ENCODE measurements at regions not wholly inside any gene's neighbourhood (a gene's known extent, or its start where the extent isn't known, plus 50 kb on each side); places are given as distances from the start of the nearest gene placed in this dataset.
"Not testable (repeated sequence)": the region's sequence is repeated elsewhere in the genome, so short reads cannot be mapped to it uniquely, and the experiment has no call there.

- not testable (repeated sequence) for ATAC-seq (ENCODE audit: insufficient read depth, low FRiP score); H3K9ac ChIP-seq (ENCODE audit: insufficient read depth in 1 of 2, low read length in 2 of 2); H3K27ac ChIP-seq (ENCODE audit: low read depth in 1 of 2, low read length in 1 of 2); H3K4me1 ChIP-seq (ENCODE audit: control insufficient read depth in 5 of 5, insufficient read depth in 5 of 5, low read length in 5 of 5); H3K9me3 ChIP-seq (ENCODE audit: control insufficient read depth in 4 of 4, insufficient read depth in 3 of 4, low read length in 3 of 4); H3K27me3 ChIP-seq (ENCODE audit: control insufficient read depth in 3 of 3, insufficient read depth in 3 of 3, low read length in 2 of 3); H3K4me3 ChIP-seq; H3K36me3 ChIP-seq (ENCODE audit: control insufficient read depth in 4 of 4, insufficient read depth in 4 of 4, low read length in 4 of 4)
- peak; percentile 53 to 78 (median 58) for DNase-seq
- WGBS, 2 donors, result 61 to 69% methylated on average over 6 of the region's 10 CpGs
Measured at GRCh38 chr2:111395350-111396128, 274.8 kb downstream of the BCL2L11 start.

- not testable (repeated sequence) for H3K27ac ChIP-seq (ENCODE audit: low read depth in 1 of 2, low read length in 1 of 2); H3K9me3 ChIP-seq (ENCODE audit: control insufficient read depth in 4 of 4, insufficient read depth in 3 of 4, low read length in 3 of 4); DNase-seq; H3K27me3 ChIP-seq (ENCODE audit: control insufficient read depth in 3 of 3, insufficient read depth in 3 of 3, low read length in 2 of 3); ATAC-seq (ENCODE audit: insufficient read depth, low FRiP score); H3K9ac ChIP-seq (ENCODE audit: insufficient read depth in 1 of 2, low read length in 2 of 2); H3K36me3 ChIP-seq (ENCODE audit: control insufficient read depth in 4 of 4, insufficient read depth in 4 of 4, low read length in 4 of 4); H3K4me3 ChIP-seq; H3K4me1 ChIP-seq (ENCODE audit: control insufficient read depth in 5 of 5, insufficient read depth in 5 of 5, low read length in 5 of 5)
- 83 to 89% methylated on average over 3 of the region's 3 CpGs for WGBS, 2 donors
Measured at GRCh38 chr2:111400598-111401253, 280.0 kb downstream of the BCL2L11 start.

DNA sequence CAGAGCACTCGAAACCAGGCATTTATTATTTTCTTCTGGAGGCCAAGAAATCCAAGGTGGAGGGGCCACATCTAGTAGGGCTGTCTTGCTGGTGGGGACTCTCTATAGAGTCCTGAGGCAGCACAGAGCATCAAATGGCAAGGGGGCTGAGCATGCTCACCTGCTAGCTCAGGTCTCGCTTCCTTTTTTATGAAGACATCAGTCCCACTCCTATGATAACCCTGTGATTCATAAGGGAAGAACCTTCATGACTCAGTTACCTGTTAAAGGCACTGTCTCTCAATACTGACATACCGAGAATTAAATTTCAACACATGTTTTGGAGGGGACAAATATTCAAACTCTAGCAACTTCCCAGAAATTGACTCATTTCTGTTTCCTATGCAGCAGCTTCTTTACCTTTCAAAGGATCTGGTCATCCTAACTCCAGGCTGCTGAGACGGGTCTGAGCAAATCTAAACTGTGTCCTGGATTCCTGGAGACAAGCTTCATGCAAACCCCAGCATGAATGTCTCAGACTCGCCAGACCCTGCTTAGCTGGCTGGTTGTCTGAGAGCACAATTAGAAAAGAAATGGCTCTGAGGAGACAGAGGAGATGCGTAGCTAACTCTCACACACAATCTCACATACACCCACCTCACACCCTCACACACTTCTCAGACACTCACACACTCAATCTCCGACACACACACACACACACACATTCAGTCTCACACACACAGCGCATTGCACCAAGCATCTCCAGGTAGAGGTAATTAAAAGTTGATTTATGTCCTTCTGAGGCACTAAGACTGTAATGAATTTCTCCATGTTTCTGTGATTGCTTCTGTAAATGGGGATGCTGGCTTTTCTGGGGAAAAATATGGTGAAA, 280.8 kb downstream of the BCL2L11 start:
- not testable (repeated sequence) for H3K27ac ChIP-seq (ENCODE audit: low read depth in 1 of 2, low read length in 1 of 2); H3K9me3 ChIP-seq (ENCODE audit: control insufficient read depth in 4 of 4, insufficient read depth in 3 of 4, low read length in 3 of 4); DNase-seq; H3K36me3 ChIP-seq (ENCODE audit: control insufficient read depth in 4 of 4, insufficient read depth in 4 of 4, low read length in 4 of 4); H3K27me3 ChIP-seq (ENCODE audit: control insufficient read depth in 3 of 3, insufficient read depth in 3 of 3, low read length in 2 of 3); H3K9ac ChIP-seq (ENCODE audit: insufficient read depth in 1 of 2, low read length in 2 of 2); H3K4me1 ChIP-seq (ENCODE audit: control insufficient read depth in 5 of 5, insufficient read depth in 5 of 5, low read length in 5 of 5); H3K4me3 ChIP-seq; ATAC-seq (ENCODE audit: insufficient read depth, low FRiP score)
- WGBS, 2 donors, result 94 to 98% methylated on average over 3 of the region's 8 CpGs

DNA sequence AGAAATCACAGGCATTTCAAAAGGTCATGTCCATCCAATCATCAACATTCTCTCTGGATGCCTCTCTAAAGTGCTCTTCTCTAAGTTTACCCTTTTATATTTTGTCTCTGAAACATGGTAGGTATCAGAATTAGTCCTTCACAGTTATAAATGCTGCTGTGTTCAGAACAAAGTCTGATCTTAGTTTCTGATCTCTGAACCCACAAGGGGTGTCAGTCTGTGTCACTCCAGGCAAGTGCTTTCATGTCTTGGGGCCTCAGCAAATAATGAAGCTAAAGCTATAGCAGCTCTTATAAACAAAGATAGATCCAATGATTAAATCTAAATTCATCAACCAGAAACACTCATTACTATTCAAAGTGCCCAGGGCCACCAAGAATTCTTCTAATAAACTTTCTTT, 281.7 kb downstream of the BCL2L11 start:
- H3K4me3 ChIP-seq; H3K9me3 ChIP-seq (ENCODE audit: control insufficient read depth in 4 of 4, insufficient read depth in 3 of 4, low read length in 3 of 4); ATAC-seq (ENCODE audit: insufficient read depth, low FRiP score); H3K9ac ChIP-seq (ENCODE audit: insufficient read depth in 1 of 2, low read length in 2 of 2); H3K36me3 ChIP-seq (ENCODE audit: control insufficient read depth in 4 of 4, insufficient read depth in 4 of 4, low read length in 4 of 4); DNase-seq; H3K27me3 ChIP-seq (ENCODE audit: control insufficient read depth in 3 of 3, insufficient read depth in 3 of 3, low read length in 2 of 3); H3K27ac ChIP-seq (ENCODE audit: low read depth in 1 of 2, low read length in 1 of 2); H3K4me1 ChIP-seq (ENCODE audit: control insufficient read depth in 5 of 5, insufficient read depth in 5 of 5, low read length in 5 of 5): not testable (repeated sequence)

GRCh38 chr2:111403287-111403686, 282.6 kb downstream of the BCL2L11 start:
- DNase-seq; H3K9ac ChIP-seq (ENCODE audit: insufficient read depth in 1 of 2, low read length in 2 of 2); H3K9me3 ChIP-seq (ENCODE audit: control insufficient read depth in 4 of 4, insufficient read depth in 3 of 4, low read length in 3 of 4); ATAC-seq (ENCODE audit: insufficient read depth, low FRiP score); H3K4me1 ChIP-seq (ENCODE audit: control insufficient read depth in 5 of 5, insufficient read depth in 5 of 5, low read length in 5 of 5); H3K27me3 ChIP-seq (ENCODE audit: control insufficient read depth in 3 of 3, insufficient read depth in 3 of 3, low read length in 2 of 3); H3K36me3 ChIP-seq (ENCODE audit: control insufficient read depth in 4 of 4, insufficient read depth in 4 of 4, low read length in 4 of 4); H3K27ac ChIP-seq (ENCODE audit: low read depth in 1 of 2, low read length in 1 of 2); H3K4me3 ChIP-seq: not testable (repeated sequence)
- WGBS, 2 donors, result 76 to 92% methylated on average over 2 of the region's 2 CpGs

DNA sequence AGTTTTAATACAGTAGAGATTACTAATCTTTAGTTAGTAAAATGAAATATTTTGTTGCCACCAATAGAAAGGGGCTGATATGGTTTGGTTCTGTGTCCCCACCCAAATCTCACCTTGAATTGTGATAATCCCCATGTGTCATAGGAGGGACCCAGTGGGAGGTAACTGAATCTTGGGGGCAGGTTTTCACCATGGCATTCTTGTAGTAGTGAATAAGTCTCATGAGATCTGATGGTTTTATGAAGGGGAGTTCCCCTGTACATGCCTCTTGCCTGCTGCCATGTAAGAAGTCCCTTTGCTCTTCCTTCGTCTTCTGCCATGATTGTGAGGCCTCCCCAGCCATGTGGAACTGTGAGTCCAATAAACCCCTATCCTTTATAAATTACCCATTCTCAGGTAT, 285.9 kb downstream of the BCL2L11 start:
- not testable (repeated sequence) for H3K27ac ChIP-seq (ENCODE audit: low read depth in 1 of 2, low read length in 1 of 2); H3K27me3 ChIP-seq (ENCODE audit: control insufficient read depth in 3 of 3, insufficient read depth in 3 of 3, low read length in 2 of 3); DNase-seq; ATAC-seq (ENCODE audit: insufficient read depth, low FRiP score); H3K9me3 ChIP-seq (ENCODE audit: control insufficient read depth in 4 of 4, insufficient read depth in 3 of 4, low read length in 3 of 4); H3K9ac ChIP-seq (ENCODE audit: insufficient read depth in 1 of 2, low read length in 2 of 2); H3K36me3 ChIP-seq (ENCODE audit: control insufficient read depth in 4 of 4, insufficient read depth in 4 of 4, low read length in 4 of 4); H3K4me1 ChIP-seq (ENCODE audit: control insufficient read depth in 5 of 5, insufficient read depth in 5 of 5, low read length in 5 of 5); H3K4me3 ChIP-seq
- no CpG with 5 or more reads among the region's 1 CpG for WGBS, 2 donors

DNA sequence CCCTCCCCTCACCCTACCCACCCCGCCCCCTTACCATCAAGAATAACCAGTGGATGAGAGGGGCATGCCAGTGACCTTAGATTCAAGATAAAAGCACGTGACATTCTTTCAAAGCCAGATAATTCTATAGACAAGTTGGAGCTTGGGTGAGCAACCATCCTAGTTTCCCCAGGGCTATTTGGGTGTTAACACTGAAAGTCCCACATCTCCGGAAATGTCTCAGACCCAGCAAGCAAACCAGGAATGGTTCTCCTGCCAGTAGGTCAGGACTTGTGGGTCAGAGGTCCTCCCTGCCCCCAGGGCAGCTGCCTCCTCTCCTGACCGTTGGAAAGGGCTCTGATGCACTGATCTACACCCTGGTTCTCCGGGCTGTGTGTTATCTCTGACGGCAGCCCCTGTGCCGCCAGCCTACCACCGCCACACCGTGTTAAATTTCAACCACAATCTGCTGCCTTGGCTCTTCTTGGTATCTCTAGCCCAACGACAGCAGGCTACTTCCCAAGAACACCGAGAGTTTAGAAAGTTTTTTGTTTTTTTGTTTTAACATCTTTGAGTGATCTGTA, 287.0 kb downstream of the BCL2L11 start:
- 56 to 76% methylated on average over 1 of the region's 11 CpGs for WGBS, 2 donors
- not testable (repeated sequence) for H3K9me3 ChIP-seq (ENCODE audit: control insufficient read depth in 4 of 4, insufficient read depth in 3 of 4, low read length in 3 of 4); ATAC-seq (ENCODE audit: insufficient read depth, low FRiP score); H3K27me3 ChIP-seq (ENCODE audit: control insufficient read depth in 3 of 3, insufficient read depth in 3 of 3, low read length in 2 of 3); H3K4me1 ChIP-seq (ENCODE audit: control insufficient read depth in 5 of 5, insufficient read depth in 5 of 5, low read length in 5 of 5); H3K27ac ChIP-seq (ENCODE audit: low read depth in 1 of 2, low read length in 1 of 2); H3K9ac ChIP-seq (ENCODE audit: insufficient read depth in 1 of 2, low read length in 2 of 2); H3K4me3 ChIP-seq; DNase-seq; H3K36me3 ChIP-seq (ENCODE audit: control insufficient read depth in 4 of 4, insufficient read depth in 4 of 4, low read length in 4 of 4)

Data from lung (tissue), 9 donors.